Neural cell (in vitro differentiated cells): ENCODE measurements at regions not wholly inside any gene's neighbourhood (a gene's known extent, or its start where the extent isn't known, plus 50 kb on each side); places are given as distances from the start of the nearest gene placed in this dataset.
A peak's percentile ranks its signal among the peaks of the same experiment; 100 is the strongest.
"Not testable (repeated sequence)": the region's sequence is repeated elsewhere in the genome, so short reads cannot be mapped to it uniquely, and the experiment has no call there.

ENCODE experiments used
- H2AFZ ChIP-seq: fragments of 200-600, 300-800 bp; sonication (generic), shearing (Covaris generic); 2 replicates; pipeline ENCODE4 v1.6.0; 2014; ENCODE audit warnings: low read depth, mild to moderate bottlenecking, antibody characterized with exemption, low read length, moderate library complexity
- H3F3A ChIP-seq: fragments of 200-600 bp; shearing (Covaris generic); 2 replicates; pipeline ENCODE4 v1.6.1; 2016; ENCODE audit warnings: mild to moderate bottlenecking, moderate library complexity, mixed read lengths, antibody characterized with exemption, low read length; ENCODE audit not compliant: insufficient read depth, poor library complexity, severe bottlenecking
- H3K27ac ChIP-seq: fragments of 200-600, 300-800 bp; sonication (generic), shearing (Covaris generic); 2 replicates; pipeline ENCODE4 v1.5.1; 2014; ENCODE audit warnings: mild to moderate bottlenecking, low read length, moderate library complexity
- H3K27me3 ChIP-seq: fragments of 300-800, 200-600 bp; sonication (generic), shearing (Covaris generic); 2 replicates; pipeline ENCODE4 v1.6.0; 2014; ENCODE audit warnings: mild to moderate bottlenecking, low read depth, low read length, moderate library complexity; ENCODE audit not compliant: insufficient read depth
- H3K36me3 ChIP-seq: fragments of 300-800, 200-600 bp; sonication (generic), shearing (Covaris generic); 2 replicates; pipeline ENCODE4 v1.5.1; 2014; ENCODE audit warnings: mild to moderate bottlenecking, antibody characterized with exemption, low read length, moderate library complexity; ENCODE audit not compliant: insufficient read depth
- H3K4me2 ChIP-seq: fragments of 300-800, 200-600 bp; sonication (generic), shearing (Covaris generic); 2 replicates; pipeline ENCODE4 v1.6.0; 2014; ENCODE audit warnings: mild to moderate bottlenecking, low read length
- H3K4me3 ChIP-seq: fragments of 300-800, 200-600 bp; sonication (generic), shearing (Covaris generic); 2 replicates; pipeline ENCODE4 v1.5.1; 2014; ENCODE audit warnings: mild to moderate bottlenecking, low read length, moderate library complexity
- H3K79me2 ChIP-seq: fragments of 200-600 bp; shearing (Covaris generic); replicated peaks from 2 replicates; pipeline ENCODE4 v1.6.0; 2014; ENCODE audit warnings: mild to moderate bottlenecking, low read length, moderate library complexity; ENCODE audit not compliant: insufficient read depth
- H3K9ac ChIP-seq: fragments of 300-800, 200-600 bp; sonication (generic), shearing (Covaris generic); 2 replicates; pipeline ENCODE4 v1.6.1; 2016; ENCODE audit warnings: mild to moderate bottlenecking, low read length, mixed read lengths
- H3K9me2 ChIP-seq: fragments of 200-600 bp; shearing (Covaris generic); 2 replicates; pipeline ENCODE4 v1.6.1; 2016; ENCODE audit warnings: mild to moderate bottlenecking, low read length, mixed read lengths; ENCODE audit not compliant: insufficient read depth
- H3K9me3 ChIP-seq: fragments of 200-600, 300-800 bp; sonication (generic), shearing (Covaris generic); 2 replicates; pipeline ENCODE4 v1.6.1; 2016; ENCODE audit warnings: mild to moderate bottlenecking, mixed run types, low read length, moderate library complexity, mixed read lengths
- H4K20me1 ChIP-seq: fragments of 200-600 bp; shearing (Covaris generic); 2 replicates; pipeline ENCODE4 v1.6.1; 2016; ENCODE audit warnings: mild to moderate bottlenecking, mixed run types; ENCODE audit not compliant: insufficient read depth
- EP300 ChIP-seq: fragments of 450-650 bp; conservative IDR thresholded peaks from 2 replicates; pipeline ENCODE4 v1.6.1; 2014; ENCODE audit warnings: antibody characterized with exemption, mild to moderate bottlenecking, moderate library complexity; ENCODE audit not compliant: poor library complexity, severe bottlenecking
- EZH2 ChIP-seq: fragments of 200-600, 300-800 bp; shearing (Covaris generic), sonication (generic); IDR thresholded peaks from 2 replicates; pipeline ENCODE4 v1.6.1; 2014; ENCODE audit warnings: antibody characterized with exemption, low read length, borderline replicate concordance, mild to moderate bottlenecking; ENCODE audit not compliant: insufficient read depth, poor library complexity, severe bottlenecking
- MXI1 ChIP-seq: fragments of 450-650 bp; conservative IDR thresholded peaks from 2 replicates; pipeline ENCODE4 v1.6.1; 2014; ENCODE audit warnings: antibody characterized with exemption, mild to moderate bottlenecking; ENCODE audit not compliant: poor library complexity, severe bottlenecking
- POLR2AphosphoS5 ChIP-seq: IDR thresholded peaks from 2 replicates; pipeline ENCODE4 v1.6.1; 2012
- RAD21 ChIP-seq: fragments of 450-650 bp; conservative IDR thresholded peaks from 2 replicates; pipeline ENCODE4 v1.6.1; 2014; ENCODE audit warnings: antibody characterized with exemption, mild to moderate bottlenecking, moderate library complexity
- SMC3 ChIP-seq: fragments of 450-650 bp; conservative IDR thresholded peaks from 2 replicates; pipeline ENCODE4 v1.6.1; 2014; ENCODE audit warnings: antibody characterized with exemption, mild to moderate bottlenecking, moderate library complexity; ENCODE audit not compliant: poor library complexity
- TAF1 ChIP-seq: IDR thresholded peaks from 2 replicates; pipeline ENCODE4 v1.6.1; 2012; ENCODE audit warnings: low read depth
- TF ChIP-seq, protein P1 (sequence below): IDR thresholded peaks from 2 replicates; pipeline ENCODE4 v1.6.1; 2012; ENCODE audit warnings: borderline replicate concordance
- TF ChIP-seq, protein P2 (sequence below): fragments of 450-650 bp; IDR thresholded peaks from 2 replicates; pipeline ENCODE4 v1.5.1; 2014; ENCODE audit warnings: antibody characterized with exemption, mild to moderate bottlenecking, moderate library complexity; ENCODE audit not compliant: poor library complexity, severe bottlenecking

DNA sequence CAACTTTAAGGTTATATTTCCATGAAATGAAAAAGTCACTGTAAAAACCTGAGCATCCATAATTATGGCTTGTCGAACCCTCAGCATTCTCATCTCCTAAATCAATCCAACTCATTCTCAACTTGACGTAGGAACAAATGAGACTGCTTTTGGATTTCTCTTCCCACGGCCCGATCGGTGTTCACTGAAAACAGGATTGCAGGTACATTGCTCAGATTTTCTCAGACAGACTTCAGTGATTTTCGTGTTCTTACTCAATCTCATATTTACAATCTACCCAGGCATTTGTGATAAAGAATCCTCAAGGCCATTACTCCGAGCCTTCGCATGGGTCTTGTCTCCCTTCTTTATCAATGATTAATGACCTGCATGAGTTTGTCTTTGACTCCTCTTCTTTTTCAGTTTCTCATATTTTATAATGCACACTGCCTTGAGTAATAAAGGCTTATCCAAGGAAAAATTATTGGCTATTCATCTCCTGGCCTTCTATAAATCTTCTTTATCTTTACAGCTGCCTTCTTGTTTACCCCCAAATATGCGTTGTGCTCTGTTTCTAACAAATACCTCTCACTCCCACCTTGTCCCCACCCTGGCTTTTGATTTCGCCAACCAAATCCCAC lies 90.4 kb upstream of the MYO3A start:
- Histone ChIP-seq H3K79me2 (no peaks in the 10 kb centered on the region), H3K4me2 (no peak overlapping the region), H3F3A (no peaks in the 10 kb centered on the region), H2AFZ (no peak overlapping the region), H3K9ac (no peak overlapping the region), H3K36me3 (no peaks in the 10 kb centered on the region), H3K27me3 (no peaks in the 10 kb centered on the region), H4K20me1 (no peaks in the 10 kb centered on the region), H3K9me2 (no peaks in the 10 kb centered on the region), H3K4me3 (no peak overlapping the region), H3K27ac (no peak overlapping the region), H3K9me3 (no peaks in the 10 kb centered on the region)
- TF ChIP-seq POLR2AphosphoS5 (no peak), EP300 (no peak), EZH2 (no peak), TAF1 (no peak), SMC3 (no peak), MXI1 (no peak), RAD21 (no peak)
- TF ChIP-seq, protein P1, sequence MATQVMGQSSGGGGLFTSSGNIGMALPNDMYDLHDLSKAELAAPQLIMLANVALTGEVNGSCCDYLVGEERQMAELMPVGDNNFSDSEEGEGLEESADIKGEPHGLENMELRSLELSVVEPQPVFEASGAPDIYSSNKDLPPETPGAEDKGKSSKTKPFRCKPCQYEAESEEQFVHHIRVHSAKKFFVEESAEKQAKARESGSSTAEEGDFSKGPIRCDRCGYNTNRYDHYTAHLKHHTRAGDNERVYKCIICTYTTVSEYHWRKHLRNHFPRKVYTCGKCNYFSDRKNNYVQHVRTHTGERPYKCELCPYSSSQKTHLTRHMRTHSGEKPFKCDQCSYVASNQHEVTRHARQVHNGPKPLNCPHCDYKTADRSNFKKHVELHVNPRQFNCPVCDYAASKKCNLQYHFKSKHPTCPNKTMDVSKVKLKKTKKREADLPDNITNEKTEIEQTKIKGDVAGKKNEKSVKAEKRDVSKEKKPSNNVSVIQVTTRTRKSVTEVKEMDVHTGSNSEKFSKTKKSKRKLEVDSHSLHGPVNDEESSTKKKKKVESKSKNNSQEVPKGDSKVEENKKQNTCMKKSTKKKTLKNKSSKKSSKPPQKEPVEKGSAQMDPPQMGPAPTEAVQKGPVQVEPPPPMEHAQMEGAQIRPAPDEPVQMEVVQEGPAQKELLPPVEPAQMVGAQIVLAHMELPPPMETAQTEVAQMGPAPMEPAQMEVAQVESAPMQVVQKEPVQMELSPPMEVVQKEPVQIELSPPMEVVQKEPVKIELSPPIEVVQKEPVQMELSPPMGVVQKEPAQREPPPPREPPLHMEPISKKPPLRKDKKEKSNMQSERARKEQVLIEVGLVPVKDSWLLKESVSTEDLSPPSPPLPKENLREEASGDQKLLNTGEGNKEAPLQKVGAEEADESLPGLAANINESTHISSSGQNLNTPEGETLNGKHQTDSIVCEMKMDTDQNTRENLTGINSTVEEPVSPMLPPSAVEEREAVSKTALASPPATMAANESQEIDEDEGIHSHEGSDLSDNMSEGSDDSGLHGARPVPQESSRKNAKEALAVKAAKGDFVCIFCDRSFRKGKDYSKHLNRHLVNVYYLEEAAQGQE: no peak
- TF ChIP-seq, protein P2, sequence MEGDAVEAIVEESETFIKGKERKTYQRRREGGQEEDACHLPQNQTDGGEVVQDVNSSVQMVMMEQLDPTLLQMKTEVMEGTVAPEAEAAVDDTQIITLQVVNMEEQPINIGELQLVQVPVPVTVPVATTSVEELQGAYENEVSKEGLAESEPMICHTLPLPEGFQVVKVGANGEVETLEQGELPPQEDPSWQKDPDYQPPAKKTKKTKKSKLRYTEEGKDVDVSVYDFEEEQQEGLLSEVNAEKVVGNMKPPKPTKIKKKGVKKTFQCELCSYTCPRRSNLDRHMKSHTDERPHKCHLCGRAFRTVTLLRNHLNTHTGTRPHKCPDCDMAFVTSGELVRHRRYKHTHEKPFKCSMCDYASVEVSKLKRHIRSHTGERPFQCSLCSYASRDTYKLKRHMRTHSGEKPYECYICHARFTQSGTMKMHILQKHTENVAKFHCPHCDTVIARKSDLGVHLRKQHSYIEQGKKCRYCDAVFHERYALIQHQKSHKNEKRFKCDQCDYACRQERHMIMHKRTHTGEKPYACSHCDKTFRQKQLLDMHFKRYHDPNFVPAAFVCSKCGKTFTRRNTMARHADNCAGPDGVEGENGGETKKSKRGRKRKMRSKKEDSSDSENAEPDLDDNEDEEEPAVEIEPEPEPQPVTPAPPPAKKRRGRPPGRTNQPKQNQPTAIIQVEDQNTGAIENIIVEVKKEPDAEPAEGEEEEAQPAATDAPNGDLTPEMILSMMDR: no peak

DNA sequence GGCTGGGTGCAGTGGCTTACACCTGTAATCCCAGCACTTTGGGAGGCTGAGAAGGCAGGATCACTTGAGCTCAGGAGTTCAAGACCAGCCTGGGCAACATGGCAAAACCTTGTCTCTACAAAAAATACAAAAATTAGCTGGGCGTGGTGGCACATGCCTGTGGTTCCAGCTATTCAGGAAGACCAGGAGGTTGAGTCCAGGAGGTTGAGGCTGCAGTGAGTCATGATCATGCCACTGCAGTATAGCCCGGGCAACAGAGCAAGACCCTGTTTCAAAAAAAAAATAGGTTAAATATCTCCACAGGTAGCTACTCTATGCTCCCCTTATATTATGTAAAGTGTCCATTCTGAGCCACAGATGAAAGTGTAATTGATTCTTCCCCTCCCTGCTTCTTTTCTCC lies 89.3 kb upstream of the MYO3A start:
- H3K27ac ChIP-seq, H4K20me1 ChIP-seq, H2AFZ ChIP-seq, H3K4me2 ChIP-seq, H3F3A ChIP-seq, H3K27me3 ChIP-seq, H3K9ac ChIP-seq, H3K36me3 ChIP-seq, H3K9me2 ChIP-seq, H3K4me3 ChIP-seq, H3K9me3 ChIP-seq, H3K79me2 ChIP-seq: not testable (repeated sequence)

DNA sequence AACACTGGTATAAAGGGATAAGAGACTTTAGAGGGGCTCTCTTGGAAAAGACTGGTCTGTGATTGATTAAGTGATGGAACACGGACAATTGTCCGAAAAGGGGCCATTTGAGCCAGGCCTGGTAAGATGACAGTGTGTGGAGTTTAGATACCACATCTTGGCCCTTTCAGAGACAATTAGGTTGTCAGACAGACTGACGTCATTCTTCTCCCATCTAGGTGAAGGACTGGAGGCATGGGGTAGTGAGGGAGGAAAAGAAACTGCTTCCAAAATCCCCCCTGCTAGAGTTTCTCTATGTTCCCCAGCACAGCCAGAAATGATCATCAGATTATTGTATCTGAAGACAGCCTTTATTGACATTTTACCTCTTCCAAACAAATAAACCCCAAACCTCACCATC lies 84.8 kb upstream of the MYO3A start:
- Histone ChIP-seq H3K9ac (peak overlapping the region; percentile 51), H3K79me2 (no peaks in the 10 kb centered on the region), H3K9me3 (no peaks in the 10 kb centered on the region), H3K36me3 (no peaks in the 10 kb centered on the region), H3F3A (peaks cover 5% of the 10 kb centered on the region), H4K20me1 (no peaks in the 10 kb centered on the region), H3K27ac (peak overlapping the region; percentile 88), H3K27me3 (no peaks in the 10 kb centered on the region), H3K9me2 (no peaks in the 10 kb centered on the region), H2AFZ (no peak overlapping the region), H3K4me2 (peak overlapping the region; percentile 40), H3K4me3 (peak overlapping the region; percentile 48)
- no peak for TF ChIP-seq MXI1
- TF ChIP-seq, protein P2: no peak
